ENCODE measurements at regions not wholly inside any gene's neighbourhood (a gene's known extent, or its start where the extent isn't known, plus 50 kb on each side); places are given as distances from the start of the nearest gene placed in this dataset.

DNA sequence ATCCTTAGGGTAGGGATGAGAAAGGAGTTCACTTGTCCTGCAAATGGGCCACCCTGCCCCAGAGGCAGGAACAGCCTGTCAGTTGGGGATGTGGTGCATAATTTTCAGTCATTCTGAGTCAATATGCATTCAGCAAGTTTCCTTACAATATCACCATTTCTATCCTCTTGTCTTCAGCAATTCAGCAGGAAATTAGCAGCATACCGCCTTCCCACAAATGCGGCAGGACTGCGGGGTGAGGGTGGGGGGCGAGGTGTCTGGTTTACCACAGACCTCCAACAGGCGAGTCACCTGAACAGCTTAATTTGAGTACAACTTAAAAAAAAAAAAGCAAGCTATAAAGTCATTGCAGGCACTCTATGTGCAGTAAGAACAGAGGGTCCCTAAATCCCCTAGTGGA, 126.8 kb downstream of the MAP3K7 start:
- ATAC-seq = no peak

DNA sequence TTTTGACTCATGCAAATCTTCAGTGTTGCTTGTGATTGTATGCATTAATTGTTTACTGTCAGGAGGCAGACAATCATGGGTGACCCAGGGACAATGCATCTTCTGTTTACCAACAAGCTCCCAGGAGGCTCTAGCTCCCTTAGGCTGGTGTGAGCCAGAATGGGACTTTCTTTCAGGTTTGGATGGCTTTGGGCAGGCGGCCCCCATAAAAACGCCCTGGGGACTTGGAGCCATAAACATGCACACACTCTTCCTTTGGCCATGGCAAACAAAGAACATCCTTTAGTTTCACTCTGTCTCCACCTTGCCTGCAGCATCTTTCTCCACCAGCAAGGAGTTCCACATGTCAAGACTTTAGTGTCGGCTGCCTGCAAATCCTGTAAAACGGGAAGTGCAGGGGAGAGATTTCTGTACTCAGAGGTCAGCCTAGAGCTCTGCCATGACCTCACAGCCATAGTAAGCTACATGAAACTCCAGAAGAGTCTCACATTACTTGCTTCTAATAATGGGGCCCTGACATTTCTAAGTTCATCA, 127.6 kb downstream of the MAP3K7 start:
- ATAC-seq = no peak
- no peak for TF ChIP-seq GLIS3 (CRISPR knock-in tag; IDR thresholded peaks at IDR 0.05)
- no peak for TF ChIP-seq TSHZ2 (CRISPR knock-in tag; IDR thresholded peaks at IDR 0.05)
- no peak for TF ChIP-seq CSDC2 (CRISPR knock-in tag; IDR thresholded peaks at IDR 0.05)
- TF ChIP-seq BACH2 (CRISPR knock-in tag; IDR thresholded peaks at IDR 0.05; ENCODE audit: borderline replicate concordance) = no peak
- TF ChIP-seq POU6F1 (CRISPR knock-in tag; IDR thresholded peaks at IDR 0.05; ENCODE audit: borderline replicate concordance, low read depth) = no peak
- no peak for TF ChIP-seq ESRRG (CRISPR knock-in tag; IDR thresholded peaks at IDR 0.05)
- no peak for TF ChIP-seq TCF4 (CRISPR knock-in tag; IDR thresholded peaks at IDR 0.05; ENCODE audit: borderline replicate concordance)
- TF ChIP-seq ISL1 (CRISPR knock-in tag; IDR thresholded peaks at IDR 0.05) = no peak
- TF ChIP-seq, protein P1, sequence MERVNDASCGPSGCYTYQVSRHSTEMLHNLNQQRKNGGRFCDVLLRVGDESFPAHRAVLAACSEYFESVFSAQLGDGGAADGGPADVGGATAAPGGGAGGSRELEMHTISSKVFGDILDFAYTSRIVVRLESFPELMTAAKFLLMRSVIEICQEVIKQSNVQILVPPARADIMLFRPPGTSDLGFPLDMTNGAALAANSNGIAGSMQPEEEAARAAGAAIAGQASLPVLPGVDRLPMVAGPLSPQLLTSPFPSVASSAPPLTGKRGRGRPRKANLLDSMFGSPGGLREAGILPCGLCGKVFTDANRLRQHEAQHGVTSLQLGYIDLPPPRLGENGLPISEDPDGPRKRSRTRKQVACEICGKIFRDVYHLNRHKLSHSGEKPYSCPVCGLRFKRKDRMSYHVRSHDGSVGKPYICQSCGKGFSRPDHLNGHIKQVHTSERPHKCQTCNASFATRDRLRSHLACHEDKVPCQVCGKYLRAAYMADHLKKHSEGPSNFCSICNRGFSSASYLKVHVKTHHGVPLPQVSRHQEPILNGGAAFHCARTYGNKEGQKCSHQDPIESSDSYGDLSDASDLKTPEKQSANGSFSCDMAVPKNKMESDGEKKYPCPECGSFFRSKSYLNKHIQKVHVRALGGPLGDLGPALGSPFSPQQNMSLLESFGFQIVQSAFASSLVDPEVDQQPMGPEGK (CRISPR knock-in tag; IDR thresholded peaks at IDR 0.05; ENCODE audit: borderline replicate concordance) = no peak

More for the DNA sequence above, 126.8 kb downstream of the MAP3K7 start:
- TF ChIP-seq ZNF70 (CRISPR knock-in tag; IDR thresholded peaks at IDR 0.05) (no peak), SNAI2 (CRISPR knock-in tag; IDR thresholded peaks at IDR 0.05) (no peak), ZFP3 (CRISPR knock-in tag; IDR thresholded peaks at IDR 0.05) (no peak)

GRCh38 chr6:90458353-90459224, 128.3 kb downstream of the MAP3K7 start:
- ATAC-seq = no peak
- TF ChIP-seq ARNTL (CRISPR knock-in tag; IDR thresholded peaks at IDR 0.05; ENCODE audit: borderline replicate concordance, low read depth) = no peak
- no peak for TF ChIP-seq ZNF565 (CRISPR knock-in tag; conservative IDR thresholded peaks at IDR 0.05; ENCODE audit: low read depth)
- TF ChIP-seq SNAI2 (CRISPR knock-in tag; IDR thresholded peaks at IDR 0.05) = no peak
- no peak for TF ChIP-seq ZC3H10 (CRISPR knock-in tag; IDR thresholded peaks at IDR 0.05)
- no peak for TF ChIP-seq ZFP30 (CRISPR knock-in tag; IDR thresholded peaks at IDR 0.05)
- TF ChIP-seq BACH2 (CRISPR knock-in tag; IDR thresholded peaks at IDR 0.05; ENCODE audit: borderline replicate concordance) = no peak
- TF ChIP-seq OSR1 (CRISPR knock-in tag; IDR thresholded peaks at IDR 0.05) = no peak
- no peak for TF ChIP-seq GLIS3 (CRISPR knock-in tag; IDR thresholded peaks at IDR 0.05)
- TF ChIP-seq TCF4 (CRISPR knock-in tag; IDR thresholded peaks at IDR 0.05; ENCODE audit: borderline replicate concordance) = no peak
- TF ChIP-seq PPARA (CRISPR knock-in tag; IDR thresholded peaks at IDR 0.05; ENCODE audit: borderline replicate concordance) = no peak
- TF ChIP-seq CSRNP3 (CRISPR knock-in tag; IDR thresholded peaks at IDR 0.05) = no peak
- TF ChIP-seq POU6F1 (CRISPR knock-in tag; IDR thresholded peaks at IDR 0.05; ENCODE audit: borderline replicate concordance, low read depth) = no peak
- no peak for TF ChIP-seq TSHZ2 (CRISPR knock-in tag; IDR thresholded peaks at IDR 0.05)
- TF ChIP-seq TOX (CRISPR knock-in tag; IDR thresholded peaks at IDR 0.05; ENCODE audit: borderline replicate concordance) = no peak
- TF ChIP-seq CSDC2 (CRISPR knock-in tag; IDR thresholded peaks at IDR 0.05) = no peak
- TF ChIP-seq ZFP3 (CRISPR knock-in tag; IDR thresholded peaks at IDR 0.05) = no peak
- no peak for TF ChIP-seq ISL1 (CRISPR knock-in tag; IDR thresholded peaks at IDR 0.05)

Measured in SK-N-SH treated with all-trans-retinoic acid at 6 μM for 48 hours (cell line).